GM13976 (cell line): ENCODE measurements at regions not wholly inside any gene's neighbourhood (a gene's known extent, or its start where the extent isn't known, plus 50 kb on each side); places are given as distances from the start of the nearest gene placed in this dataset.

ENCODE experiments used
- DNase-seq: peaks from one replicate; pipeline ENCODE4 v3.0.0; 2012; ENCODE audit warnings: low spot score
- in situ Hi-C: fragments of 300-500 bp; cut with MboI; formaldehyde crosslinking; loops from one replicate; pipeline ENCODE4 v1.12.0; 2022; ENCODE audit warnings: low sequenced_read_pairs, mixed read lengths, inconsistent platforms; ENCODE audit not compliant: unreplicated experiment
- TF ChIP-seq, protein P1 (sequence below): IDR thresholded peaks from 2 replicates; pipeline ENCODE4 v1.5.1; 2012; ENCODE audit warnings: borderline replicate concordance, mild to moderate bottlenecking; ENCODE audit not compliant: insufficient read depth; ENCODE audit errors: extremely low read depth, missing control alignments, control extremely low read depth

- no peak for DNase-seq
- TF ChIP-seq, protein P1, sequence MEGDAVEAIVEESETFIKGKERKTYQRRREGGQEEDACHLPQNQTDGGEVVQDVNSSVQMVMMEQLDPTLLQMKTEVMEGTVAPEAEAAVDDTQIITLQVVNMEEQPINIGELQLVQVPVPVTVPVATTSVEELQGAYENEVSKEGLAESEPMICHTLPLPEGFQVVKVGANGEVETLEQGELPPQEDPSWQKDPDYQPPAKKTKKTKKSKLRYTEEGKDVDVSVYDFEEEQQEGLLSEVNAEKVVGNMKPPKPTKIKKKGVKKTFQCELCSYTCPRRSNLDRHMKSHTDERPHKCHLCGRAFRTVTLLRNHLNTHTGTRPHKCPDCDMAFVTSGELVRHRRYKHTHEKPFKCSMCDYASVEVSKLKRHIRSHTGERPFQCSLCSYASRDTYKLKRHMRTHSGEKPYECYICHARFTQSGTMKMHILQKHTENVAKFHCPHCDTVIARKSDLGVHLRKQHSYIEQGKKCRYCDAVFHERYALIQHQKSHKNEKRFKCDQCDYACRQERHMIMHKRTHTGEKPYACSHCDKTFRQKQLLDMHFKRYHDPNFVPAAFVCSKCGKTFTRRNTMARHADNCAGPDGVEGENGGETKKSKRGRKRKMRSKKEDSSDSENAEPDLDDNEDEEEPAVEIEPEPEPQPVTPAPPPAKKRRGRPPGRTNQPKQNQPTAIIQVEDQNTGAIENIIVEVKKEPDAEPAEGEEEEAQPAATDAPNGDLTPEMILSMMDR: no peak
- in situ Hi-C loops: no loop called here
Measured at GRCh38 chr1:57475366-57475765, 51.5 kb upstream of the DAB1 start.

DNA sequence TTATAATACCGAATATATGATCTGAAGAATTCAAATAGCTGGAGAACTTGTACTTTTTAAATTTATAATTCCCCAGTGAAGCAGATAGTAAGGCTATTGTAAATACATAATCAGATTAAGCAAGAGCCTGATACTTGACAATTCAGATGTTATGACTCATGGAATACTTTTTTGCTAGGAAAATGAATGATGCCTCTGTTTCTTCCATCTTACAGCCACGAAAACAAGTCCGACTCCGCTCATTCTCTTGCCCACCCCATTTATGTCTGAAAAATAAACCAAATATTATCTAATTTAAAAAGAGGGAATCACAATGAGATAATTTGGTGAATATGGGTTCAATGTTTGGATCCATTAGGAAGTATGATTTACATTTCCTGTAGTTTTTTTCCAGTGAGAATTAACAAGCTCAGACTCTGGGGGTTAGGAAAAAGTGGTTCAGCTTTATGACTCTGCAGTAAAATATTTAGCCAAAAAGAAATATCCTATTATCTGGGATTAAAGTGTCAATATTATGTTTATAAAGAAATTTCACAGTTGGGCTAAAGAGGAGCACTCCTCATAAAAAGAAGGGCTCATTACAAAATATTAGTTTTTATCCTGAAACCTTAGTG, 50.4 kb upstream of the DAB1 start:
- DNase-seq: no peak
- TF ChIP-seq, protein P1: no peak
- in situ Hi-C loops: no loop called here
